ENCODE measurements at regions not wholly inside any gene's neighbourhood (a gene's known extent, or its start where the extent isn't known, plus 50 kb on each side); places are given as distances from the start of the nearest gene placed in this dataset.
"Not testable (repeated sequence)": the region's sequence is repeated elsewhere in the genome, so short reads cannot be mapped to it uniquely, and the experiment has no call there.

DNA sequence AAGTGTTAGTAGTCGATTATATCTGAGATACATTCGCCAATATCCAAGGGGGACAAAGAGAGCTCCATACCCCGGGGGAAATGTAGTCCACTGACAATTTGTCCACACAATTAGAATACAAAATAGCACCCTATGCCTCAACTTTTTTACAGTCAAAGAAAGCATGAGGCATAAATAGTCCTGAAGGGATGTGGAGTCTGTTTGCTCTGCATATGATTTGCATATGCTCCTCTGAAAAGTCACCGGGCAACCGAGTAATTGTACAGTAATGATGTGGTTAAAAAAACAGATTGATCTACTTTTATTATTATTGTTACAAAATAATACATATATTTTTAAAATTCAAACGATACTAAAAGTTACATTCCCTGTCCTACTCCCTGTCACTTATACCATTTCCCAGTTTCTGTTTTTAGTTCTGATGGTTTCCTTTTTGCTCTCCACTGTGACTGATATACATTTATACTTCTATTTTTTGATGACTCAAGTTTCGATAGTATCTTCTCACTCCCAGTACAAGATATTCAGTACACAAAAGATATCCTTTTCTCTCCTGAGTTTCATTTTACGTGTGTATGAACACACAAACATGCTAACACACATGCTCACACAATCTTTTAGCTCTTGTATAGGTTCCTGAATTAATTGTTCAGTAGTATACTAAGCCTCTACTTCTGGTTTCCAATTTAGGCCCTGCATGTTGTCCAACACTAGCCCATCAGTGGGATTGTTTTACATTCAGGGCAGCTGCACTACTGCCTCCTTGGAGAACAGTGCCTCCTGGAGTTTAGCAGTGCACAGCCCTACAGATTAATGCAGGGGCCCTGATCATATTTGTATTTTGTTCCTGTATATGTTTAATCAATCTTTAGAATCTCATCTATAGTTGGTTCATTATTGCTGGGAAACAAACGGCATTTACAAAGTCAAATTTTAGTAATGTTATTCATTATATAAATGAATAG, 130.9 kb downstream of the TES start:
- DNase-seq (ENCODE audit: low read depth): no peak

GRCh38 chr7:116342125-116342524, 131.8 kb downstream of the TES start:
- DNase-seq (ENCODE audit: low read depth): no peak

GRCh38 chr7:116347151-116347832, 137.0 kb downstream of the TES start:
- no peak for DNase-seq (ENCODE audit: low read depth)

- DNase-seq (ENCODE audit: low read depth): no peak
Observed at GRCh38 chr7:116348346-116348745, 138.0 kb downstream of the TES start.

DNA sequence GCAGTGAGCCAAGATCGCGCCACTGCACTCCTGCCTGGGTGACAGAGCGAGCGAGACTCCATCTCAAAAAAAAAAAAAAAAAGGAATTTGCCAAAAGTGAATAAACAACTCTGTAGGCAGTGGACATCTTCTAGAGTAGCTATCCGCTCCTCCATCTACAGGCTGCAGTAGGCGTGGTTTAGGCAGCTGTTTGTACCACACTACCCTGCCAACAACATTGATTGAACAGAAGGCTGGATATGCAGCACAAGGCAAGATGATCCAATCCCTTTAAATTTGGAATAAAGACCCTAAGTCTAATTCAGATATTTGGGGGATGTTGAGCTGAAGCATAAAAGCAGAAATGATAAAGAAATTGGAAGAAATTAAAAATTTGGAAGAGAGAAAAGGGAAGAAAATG, 141.6 kb downstream of the TES start:
- no peak for DNase-seq (ENCODE audit: low read depth)

DNA sequence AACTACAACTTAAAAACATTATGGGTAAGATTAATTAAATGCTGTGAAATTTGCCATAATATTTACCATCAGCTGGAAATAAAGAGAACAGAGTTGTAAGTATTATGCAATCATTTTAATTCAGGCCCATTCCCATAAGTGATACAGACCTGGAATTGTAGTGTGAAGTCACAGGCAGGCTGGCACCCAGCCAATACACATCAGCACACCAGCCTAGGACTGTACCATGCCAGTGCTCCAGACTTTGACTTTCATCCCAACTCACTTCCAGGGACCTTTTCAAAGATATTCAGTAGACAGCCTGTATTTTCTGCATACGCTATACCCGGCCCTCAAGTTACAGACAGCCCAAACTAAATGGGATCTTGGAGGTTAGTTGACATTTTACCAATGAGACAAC, 143.3 kb downstream of the TES start:
- no peak for DNase-seq (ENCODE audit: low read depth)

- no peak for DNase-seq (ENCODE audit: low read depth)
Observed at GRCh38 chr7:116354171-116354545, 143.8 kb downstream of the TES start.

DNA sequence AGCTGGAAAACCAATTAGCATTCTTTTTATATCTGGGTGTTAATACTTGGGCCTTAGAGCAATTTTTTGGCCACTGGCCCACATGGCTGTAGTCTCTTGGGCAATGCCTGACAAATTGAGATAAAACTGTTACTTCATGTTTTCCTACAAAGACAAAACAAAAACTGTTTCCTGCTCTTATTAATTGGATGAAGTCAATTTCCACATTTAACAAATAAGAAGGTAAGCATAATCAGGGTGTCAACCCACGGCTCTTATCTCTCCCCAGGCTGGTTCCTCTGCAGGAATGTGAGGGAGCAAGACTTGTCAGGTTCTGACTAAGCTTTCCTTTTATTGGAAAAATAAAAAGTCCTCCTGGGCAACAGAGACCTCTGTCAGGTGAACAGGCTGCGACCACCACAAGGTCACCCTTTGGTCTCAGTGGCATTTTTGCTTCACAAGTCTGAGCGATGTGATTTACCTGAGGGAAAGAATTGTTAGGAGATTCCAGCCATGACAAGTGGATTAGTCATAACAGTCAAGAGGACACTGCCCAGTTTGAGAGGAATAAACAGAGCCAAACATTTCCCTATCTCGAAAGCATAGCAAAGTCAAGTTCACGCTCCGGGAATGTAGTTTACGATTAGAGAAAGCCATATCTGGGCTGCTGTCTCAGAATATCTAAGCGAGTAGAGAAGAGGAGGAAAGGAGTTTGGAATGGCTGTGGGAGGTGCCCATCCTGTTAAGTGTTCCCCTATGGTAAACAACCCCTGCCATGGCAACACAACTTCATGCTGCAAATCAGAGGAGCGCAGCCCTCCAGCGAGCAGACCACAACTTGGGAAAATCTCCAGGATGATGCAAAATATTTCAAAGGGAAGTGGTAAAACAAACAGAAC, 144.4 kb downstream of the TES start:
- peak; percentile 83 for DNase-seq (ENCODE audit: low read depth)

DNA sequence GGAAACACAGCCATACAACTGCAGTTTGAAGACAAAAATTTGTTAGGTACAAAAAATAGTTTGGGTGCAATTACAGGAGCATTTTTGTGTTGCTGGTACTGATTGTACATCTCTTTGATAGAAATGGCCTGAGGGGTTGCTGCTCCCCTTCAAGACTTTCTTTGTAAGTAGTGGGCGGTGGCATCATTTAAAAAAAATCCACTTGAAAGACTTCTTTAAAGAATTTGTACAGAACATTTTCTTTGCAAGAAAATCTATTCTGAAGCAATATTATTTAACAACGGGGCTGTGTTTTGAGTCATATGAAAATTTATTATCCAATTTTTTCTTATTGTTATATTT, 144.1 kb upstream of the CAV2 start:
- DNase-seq (ENCODE audit: low read depth): no peak

- no peak for DNase-seq (ENCODE audit: low read depth)
Observed at GRCh38 chr7:116356333-116356965, 143.1 kb upstream of the CAV2 start.

- no peak for DNase-seq (ENCODE audit: low read depth)
Observed at GRCh38 chr7:116356979-116357378, 142.6 kb upstream of the CAV2 start.

DNA sequence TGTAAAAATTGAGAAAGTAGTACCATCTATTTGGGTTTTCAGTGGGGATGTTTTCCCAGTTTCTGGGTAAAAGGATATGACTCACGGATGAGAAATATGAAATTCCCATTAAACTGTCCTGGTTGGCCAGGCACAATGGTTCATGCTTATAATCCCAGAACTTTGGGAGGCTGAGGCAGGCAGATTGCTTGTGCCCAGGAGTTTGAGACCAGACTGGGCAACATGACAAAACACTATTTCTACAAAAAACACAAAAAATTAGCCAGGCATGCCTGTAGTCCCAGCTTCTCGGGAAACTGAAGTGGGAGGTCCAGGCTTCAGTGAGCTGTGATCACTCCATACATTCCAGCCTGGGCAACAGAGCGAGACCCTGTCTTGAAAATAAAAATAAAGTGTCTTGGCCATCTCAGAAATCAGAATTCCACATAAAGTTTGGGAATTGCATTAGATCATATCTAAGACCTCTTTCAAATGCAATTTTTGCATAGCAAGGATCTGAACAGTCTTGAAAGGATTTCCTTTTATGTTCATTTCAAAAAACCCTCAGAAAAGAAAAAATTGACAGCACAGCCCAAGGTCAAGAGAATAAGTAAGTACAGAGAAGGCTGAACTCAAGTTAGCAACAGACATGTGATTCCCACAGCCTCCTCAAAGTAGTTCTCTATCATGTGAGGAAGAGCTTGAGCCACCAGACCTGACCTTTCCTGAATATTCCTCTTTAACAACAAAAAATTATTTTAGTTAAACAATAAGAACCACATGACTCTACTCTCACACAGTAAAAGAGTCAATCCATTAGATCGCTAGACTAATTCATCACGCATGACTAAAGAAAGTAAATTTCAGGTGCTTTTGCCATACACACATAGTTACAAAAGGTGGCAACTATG, 141.5 kb upstream of the CAV2 start:
- no peak for DNase-seq (ENCODE audit: low read depth)

GRCh38 chr7:116361767-116362166, 137.8 kb upstream of the CAV2 start:
- DNase-seq (ENCODE audit: low read depth): no peak

GRCh38 chr7:116363637-116364432, 135.7 kb upstream of the CAV2 start:
- no peak for DNase-seq (ENCODE audit: low read depth)

GRCh38 chr7:116364469-116364868, 135.1 kb upstream of the CAV2 start:
- DNase-seq (ENCODE audit: low read depth): no peak

DNA sequence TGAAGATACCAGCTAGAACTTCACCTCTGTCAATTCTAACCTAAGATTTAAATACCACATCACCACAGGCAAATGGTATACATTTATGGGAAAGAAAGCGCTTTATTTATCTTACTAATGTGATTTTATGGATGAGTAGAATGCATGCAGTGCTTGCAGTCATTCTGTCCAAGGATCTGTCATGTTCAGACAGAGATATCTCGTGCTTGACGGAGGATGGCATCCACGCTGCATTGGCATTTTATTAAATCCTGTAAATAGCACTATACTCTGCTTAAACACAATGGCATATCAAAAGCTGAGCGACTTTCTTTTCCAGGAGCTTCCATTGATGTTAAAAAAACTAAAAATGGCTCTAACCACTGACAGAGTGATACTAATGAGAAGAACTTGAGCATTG, 133.7 kb upstream of the CAV2 start:
- no peak for DNase-seq (ENCODE audit: low read depth)

DNA sequence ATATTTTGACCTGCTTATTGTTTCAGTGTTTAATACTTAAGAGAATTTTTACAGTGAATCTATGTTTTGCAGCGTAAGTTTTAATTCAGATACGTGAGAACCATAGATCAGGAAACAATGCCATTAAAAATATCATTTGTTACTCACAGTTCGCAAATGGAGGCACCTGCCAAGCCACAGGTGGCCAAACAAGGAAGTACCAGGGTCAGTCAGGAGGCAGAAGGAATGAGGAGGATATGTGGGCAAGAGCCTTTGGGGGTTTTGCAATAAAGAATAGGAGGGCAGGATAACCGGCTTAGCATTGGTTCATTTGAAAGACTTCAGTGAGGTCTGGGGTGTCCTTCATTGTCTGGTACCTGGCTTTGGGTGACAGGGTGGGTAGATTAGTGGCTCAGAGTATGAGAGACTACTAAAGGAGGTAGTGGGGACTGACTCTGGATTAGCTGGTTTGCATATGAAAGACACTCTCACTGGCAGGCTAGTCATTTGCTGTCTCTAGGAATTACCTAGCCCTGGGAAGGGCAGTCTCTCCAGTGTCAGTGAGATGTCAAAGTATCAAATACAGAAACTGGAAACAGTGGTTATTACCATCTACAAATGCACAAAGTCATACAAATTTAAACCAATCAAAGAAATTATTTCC, 132.2 kb upstream of the CAV2 start:
- DNase-seq (ENCODE audit: low read depth): no peak

DNA sequence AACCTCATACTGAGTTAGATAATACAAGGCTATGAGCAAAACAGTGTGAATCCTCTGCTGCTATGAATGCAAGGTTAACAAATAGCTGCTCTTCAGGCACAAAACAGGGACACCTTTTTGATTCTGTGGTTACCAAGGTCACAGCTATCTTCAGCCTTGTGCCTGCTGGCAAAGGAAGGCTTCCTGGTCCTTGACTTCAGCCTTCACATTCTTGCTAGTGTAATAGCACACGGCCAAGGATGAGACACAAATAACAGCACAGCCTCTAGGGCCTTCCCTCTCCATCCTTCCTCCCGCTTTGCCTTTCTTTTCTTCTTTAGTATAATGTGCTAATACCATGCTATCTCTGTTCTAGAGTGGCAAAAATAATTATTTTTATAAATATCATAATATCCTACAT, 130.6 kb upstream of the CAV2 start:
- DNase-seq (ENCODE audit: low read depth): no peak

GRCh38 chr7:116371536-116371935, 128.0 kb upstream of the CAV2 start:
- not testable (repeated sequence) for DNase-seq (ENCODE audit: low read depth)

DNA sequence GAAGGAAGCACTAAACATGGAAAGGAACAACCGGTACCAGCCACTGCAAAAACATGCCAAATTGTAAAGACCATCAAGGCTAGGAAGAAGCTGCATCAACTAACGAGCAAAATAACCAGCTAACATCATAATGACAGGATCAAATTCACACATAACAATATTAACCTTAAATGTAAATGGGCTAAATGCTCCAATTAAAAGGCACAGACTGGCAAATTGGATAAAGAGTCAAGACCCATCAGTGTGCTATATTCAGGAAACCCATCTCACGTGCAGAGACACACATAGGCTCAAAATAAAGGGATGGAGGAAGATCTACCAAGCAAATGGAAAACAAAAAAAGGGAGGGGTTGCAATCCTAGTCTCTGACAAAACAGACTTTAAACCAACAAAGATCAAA, 126.3 kb upstream of the CAV2 start:
- not testable (repeated sequence) for DNase-seq (ENCODE audit: low read depth)
